Stimulated activated naive CD8-positive, alpha-beta T cell treated with anti-CD3 and anti-CD28 coated beads, Interleukin-15, amount 100 ng/mL, for 72 hours (primary cell): ENCODE measurements at regions not wholly inside any gene's neighbourhood (a gene's known extent, or its start where the extent isn't known, plus 50 kb on each side); places are given as distances from the start of the nearest gene placed in this dataset.
A peak's percentile ranks its signal among the peaks of the same experiment; 100 is the strongest.
"Not testable (repeated sequence)": the region's sequence is repeated elsewhere in the genome, so short reads cannot be mapped to it uniquely, and the experiment has no call there.

Source experiments
- ATAC-seq: fragments of 150-1000 bp; cut with Tn5 transposase; 2 replicates; pipeline ENCODE4 v1.10.0; 2021; ENCODE audit warnings: mild to moderate bottlenecking, moderate library complexity
- DNase-seq, 2 donors: peaks; one replicate each; pipeline ENCODE4 v3.0.0; 2021 to 2022
- H3K27ac Mint-ChIP-seq, 2 donors: one replicate each; pipeline ENCODE4 v1.8.0; 2022; ENCODE audit warnings: mild to moderate bottlenecking in 2 of 2, mixed read lengths in 2 of 2, moderate library complexity in 2 of 2
- H3K27me3 Mint-ChIP-seq: one replicate; pipeline ENCODE4 v1.8.0; 2022; ENCODE audit warnings: mixed read lengths
- H3K4me1 Mint-ChIP-seq: one replicate; pipeline ENCODE4 v1.8.0; 2022; ENCODE audit warnings: mild to moderate bottlenecking, mixed read lengths
- H3K4me3 Mint-ChIP-seq, 2 donors: one replicate each; pipeline ENCODE4 v1.8.0; 2022; ENCODE audit warnings: mild to moderate bottlenecking in 2 of 2, mixed read lengths in 2 of 2, moderate library complexity in 1 of 2
- H3K9me3 Mint-ChIP-seq, 2 donors: one replicate each; pipeline ENCODE4 v1.8.0; 2022; ENCODE audit warnings: mixed read lengths in 2 of 2

DNA sequence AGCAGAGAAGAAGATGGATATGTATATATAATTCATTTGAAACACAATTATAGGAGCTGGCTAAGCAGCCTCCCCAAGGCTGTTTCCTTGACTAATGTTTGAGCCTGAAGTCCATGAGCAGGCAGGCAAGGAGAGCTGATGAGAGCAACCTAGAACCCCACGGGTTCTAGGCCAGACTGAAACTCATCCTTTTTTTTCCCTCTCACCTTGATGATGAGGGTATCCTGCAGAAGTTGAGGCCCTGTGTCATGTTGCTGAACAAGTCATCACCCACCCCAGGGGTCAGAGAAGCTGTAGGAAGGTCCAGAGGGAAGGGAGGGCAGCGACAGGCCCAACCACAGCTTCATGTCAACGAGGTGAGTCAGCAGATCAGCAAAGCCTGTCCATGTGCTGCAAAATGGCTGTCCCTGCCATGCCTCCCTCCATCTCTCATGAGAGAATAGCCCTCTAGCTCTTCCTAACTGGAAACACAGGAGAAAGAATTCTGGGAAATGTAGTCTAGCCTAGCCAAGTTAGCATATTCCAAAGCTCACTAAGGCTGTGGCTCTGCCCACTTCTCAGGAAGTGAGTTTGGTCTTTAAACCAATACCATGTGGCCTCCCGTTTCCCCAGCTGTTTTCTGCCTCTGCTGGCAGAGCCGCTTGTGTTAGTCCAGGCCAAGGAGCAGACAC is 91.3 kb upstream of the DTNBP1 start:
- no peaks in the 10 kb centered on the region for H3K4me1 Mint-ChIP-seq
- DNase-seq (no peak), ATAC-seq (no peak)
- no peak overlapping the region for H3K4me3 Mint-ChIP-seq
- H3K27ac Mint-ChIP-seq: peak overlapping the region in 1 of 2 donors; percentile 73
- no peaks in the 10 kb centered on the region for H3K9me3 Mint-ChIP-seq
- no peaks in the 10 kb centered on the region for H3K27me3 Mint-ChIP-seq

DNA sequence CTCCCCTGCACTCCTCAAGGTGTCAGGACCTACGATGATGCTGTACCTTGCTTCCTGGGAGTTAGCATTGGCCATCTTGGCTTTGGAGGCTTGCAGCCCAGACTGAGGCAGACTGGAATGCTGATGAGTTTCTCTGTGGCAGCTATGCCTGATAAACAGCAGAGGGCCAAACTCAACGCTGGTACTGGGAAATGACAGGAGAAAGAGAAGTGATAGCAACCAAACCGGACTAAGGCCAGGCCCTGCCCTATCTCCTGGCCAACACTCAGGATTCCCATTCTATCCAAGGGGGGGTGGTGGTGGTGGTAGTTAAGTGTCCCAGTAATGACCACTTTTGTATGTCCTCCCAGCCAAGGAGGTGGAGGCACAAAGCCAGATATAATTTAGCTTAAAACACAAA is 90.0 kb upstream of the DTNBP1 start:
- Mint-ChIP-seq H3K4me3 (no peak overlapping the region), H3K4me1 (no peaks in the 10 kb centered on the region), H3K9me3 (no peaks in the 10 kb centered on the region), H3K27me3 (no peaks in the 10 kb centered on the region), H3K27ac (no peak overlapping the region)
- no peak for ATAC-seq
- no peak for DNase-seq

DNA sequence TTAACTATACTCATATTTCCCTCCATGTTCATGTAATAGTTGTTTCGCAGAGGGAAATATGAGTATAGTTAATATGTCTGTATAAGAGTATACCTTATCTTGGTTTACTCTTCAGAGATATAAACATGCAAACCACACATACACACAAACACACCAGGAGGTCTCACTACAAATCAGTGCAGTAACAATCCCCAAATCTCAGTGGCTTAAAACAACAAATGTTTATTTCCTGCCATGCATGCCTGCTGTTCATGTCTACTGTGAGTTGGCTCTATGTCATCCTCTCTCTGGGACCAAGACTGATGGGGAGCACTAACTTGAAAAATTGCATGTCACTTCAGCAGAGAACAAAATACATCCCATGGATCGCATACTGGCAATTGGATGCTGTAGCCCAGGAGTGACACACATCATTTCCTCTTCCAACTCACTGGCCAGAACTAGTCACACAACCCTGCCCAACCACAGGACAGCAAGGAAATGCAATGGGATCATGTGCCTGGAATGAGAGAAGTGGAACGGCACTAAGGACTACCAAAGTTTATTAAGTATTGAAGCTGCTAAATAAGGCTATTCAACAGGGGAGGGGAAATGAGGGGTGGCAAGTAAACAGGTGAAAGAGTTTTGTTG is 89.0 kb upstream of the DTNBP1 start:
- DNase-seq (no peak), ATAC-seq (no peak)
- Mint-ChIP-seq H3K27me3 (no peaks in the 10 kb centered on the region), H3K27ac (peak overlapping the region in 1 of 2 donors; percentile 27), H3K9me3 (no peaks in the 10 kb centered on the region), H3K4me1 (no peaks in the 10 kb centered on the region), H3K4me3 (no peak overlapping the region)

DNA sequence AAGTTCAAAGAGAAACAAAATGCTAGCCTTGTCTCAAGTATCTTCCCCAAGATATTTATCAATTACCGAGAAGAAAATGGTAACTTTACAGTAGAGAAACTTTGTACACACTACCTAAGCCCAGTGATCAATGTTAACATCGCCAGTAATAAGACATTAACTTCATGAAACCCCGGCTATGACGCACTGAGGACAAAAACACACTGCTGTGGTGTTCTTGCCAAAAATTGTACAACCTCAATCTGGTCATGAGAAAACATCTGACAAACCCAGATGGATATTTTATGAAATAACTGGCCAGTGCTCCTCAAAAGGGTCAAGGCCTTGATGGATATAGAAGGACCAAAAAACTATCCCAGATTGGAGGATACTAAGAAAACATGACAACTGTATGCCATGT is 85.5 kb upstream of the DTNBP1 start:
- no peak overlapping the region for H3K4me3 Mint-ChIP-seq
- peaks cover 0 to 4% of the 10 kb centered on the region in 2 donors for H3K9me3 Mint-ChIP-seq
- H3K27me3 Mint-ChIP-seq: peaks cover 5% of the 10 kb centered on the region
- ATAC-seq (no peak), DNase-seq (no peak)
- H3K4me1 Mint-ChIP-seq: no peaks in the 10 kb centered on the region
- H3K27ac Mint-ChIP-seq: no peak overlapping the region

DNA sequence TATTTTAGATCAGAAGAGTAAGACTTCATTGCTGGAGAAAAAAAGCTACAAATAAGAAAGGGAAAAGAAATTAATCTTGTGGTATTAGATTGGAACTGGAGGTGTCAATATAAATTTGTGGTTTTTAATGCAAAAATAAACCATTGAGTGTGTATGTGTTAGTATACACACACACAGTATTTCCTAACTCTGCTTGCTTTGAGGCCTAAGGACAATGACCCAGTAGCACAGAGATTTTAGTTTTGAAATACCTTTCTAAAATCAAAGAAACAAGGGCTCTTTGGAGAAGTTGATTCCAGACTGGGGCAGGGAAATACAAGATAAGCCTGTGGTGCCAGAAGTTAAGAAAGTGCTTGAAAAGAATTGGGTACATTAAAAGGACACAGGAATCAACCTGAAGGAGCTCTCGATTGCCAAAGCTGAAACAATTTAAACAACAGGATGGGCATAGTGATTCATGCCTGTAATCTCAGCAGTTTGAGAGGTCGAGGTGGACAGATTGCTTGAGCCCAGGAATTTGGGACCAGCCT is 84.6 kb upstream of the DTNBP1 start:
- H3K4me1 Mint-ChIP-seq: no peaks in the 10 kb centered on the region
- ATAC-seq: no peak
- DNase-seq: no peak
- no peak overlapping the region for H3K27ac Mint-ChIP-seq
- no peak overlapping the region for H3K4me3 Mint-ChIP-seq
- H3K27me3 Mint-ChIP-seq: peaks cover 9% of the 10 kb centered on the region
- peaks cover 0 to 4% of the 10 kb centered on the region in 2 donors for H3K9me3 Mint-ChIP-seq

DNA sequence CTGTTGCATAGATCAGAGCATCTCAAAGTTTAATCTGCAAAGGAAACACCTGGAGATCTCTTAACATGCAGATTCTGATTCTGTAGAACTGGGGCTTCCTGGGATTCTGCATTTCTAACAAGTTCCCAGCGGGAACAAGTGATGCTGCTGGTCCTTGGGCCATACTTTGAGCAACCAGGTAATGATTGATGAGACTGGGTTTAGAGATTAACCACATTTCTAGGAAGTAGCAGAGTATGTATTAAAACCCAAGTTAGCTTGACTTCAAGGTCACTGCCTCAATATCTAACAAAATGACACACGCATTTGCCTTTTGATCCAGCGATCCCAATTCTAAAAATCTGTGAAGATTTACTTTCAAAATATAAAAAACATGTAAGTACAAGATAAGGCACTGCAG is 83.0 kb upstream of the DTNBP1 start:
- Mint-ChIP-seq H3K9me3 (peaks cover 0 to 4% of the 10 kb centered on the region in 2 donors), H3K4me3 (no peak overlapping the region), H3K4me1 (no peaks in the 10 kb centered on the region), H3K27me3 (peaks cover 9% of the 10 kb centered on the region), H3K27ac (no peak overlapping the region)
- no peak for ATAC-seq
- DNase-seq: no peak

DNA sequence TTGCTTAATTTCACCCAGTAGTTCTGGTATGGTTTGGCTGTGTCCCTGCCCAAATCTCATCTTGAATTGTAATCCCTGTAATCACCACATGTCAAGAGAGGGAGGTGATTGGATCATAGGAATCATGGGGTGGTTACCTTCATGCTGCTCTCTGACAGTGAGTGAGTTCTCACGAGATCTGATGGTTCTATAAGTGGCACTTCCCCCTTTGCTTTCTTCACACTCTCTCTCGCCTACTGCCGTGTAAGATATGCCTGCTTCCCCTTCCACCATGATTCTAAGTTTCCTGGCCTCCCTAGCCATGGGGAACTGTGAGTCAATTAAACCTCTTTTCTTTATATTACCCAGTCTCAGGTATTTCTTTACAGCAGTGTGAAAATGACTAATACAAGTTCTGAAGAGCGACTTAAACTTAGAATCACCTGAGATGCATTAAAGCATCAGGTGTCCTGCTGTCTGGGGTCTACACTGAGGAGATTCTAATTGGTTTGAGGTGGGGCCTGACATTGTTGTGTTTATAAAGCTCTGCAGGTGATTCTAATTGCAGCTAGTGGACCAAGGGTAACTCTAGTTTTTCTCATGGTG is 82.1 kb upstream of the DTNBP1 start:
- H3K27ac Mint-ChIP-seq: peak overlapping the region in 1 of 2 donors; percentile 80

DNA sequence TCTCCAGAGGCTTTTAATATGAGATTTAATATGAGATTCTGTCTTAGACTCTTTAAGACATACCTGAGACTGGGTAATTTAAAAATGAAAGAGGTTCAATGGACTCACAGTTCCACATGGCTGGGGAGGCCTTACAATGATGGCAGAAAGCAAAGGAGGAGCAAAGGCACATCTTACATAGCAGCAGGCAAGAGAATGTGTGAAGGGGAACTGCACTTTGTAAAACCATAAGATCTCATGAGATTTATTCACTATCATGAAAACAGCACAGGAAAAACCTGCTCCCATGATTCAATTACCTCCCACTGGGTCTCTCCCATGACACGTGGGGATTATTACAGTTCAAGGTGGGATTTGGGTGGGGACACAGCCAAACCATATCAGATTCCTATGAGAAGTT is 79.2 kb upstream of the DTNBP1 start:
- not testable (repeated sequence) for DNase-seq, H3K27ac Mint-ChIP-seq, ATAC-seq, H3K4me3 Mint-ChIP-seq, H3K4me1 Mint-ChIP-seq, H3K9me3 Mint-ChIP-seq, H3K27me3 Mint-ChIP-seq

More for the DNA sequence above, 82.1 kb upstream of the DTNBP1 start:
- Mint-ChIP-seq H3K27me3 (peaks cover 9% of the 10 kb centered on the region), H3K4me3 (no peak overlapping the region), H3K4me1 (no peaks in the 10 kb centered on the region), H3K9me3 (peaks cover 0 to 4% of the 10 kb centered on the region in 2 donors)
- ATAC-seq: no peak
- no peak for DNase-seq

DNA sequence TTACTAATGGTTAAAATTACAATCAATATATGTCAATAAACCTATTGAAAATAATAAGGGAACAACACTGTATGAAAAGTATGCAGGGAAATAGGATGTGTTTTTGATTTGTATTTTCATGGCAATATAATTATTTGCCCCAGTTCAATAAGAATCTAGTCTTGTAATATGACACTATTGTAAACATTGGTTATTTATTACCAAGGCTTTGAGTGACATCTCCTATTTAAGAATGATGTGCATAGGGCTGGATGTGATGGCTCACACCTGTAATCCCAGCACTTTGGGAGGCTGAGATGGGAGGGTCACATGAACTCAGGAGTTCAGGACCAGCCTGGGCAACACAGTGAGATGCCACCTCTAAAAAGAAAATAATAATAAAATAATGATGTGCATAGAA is 78.6 kb upstream of the DTNBP1 start:
- no peak for DNase-seq
- H3K27me3 Mint-ChIP-seq: peaks cover 9% of the 10 kb centered on the region
- H3K4me3 Mint-ChIP-seq: no peak overlapping the region
- H3K27ac Mint-ChIP-seq: no peak overlapping the region
- peaks cover 2% of the 10 kb centered on the region for H3K4me1 Mint-ChIP-seq
- no peak for ATAC-seq
- peaks cover 8 to 9% of the 10 kb centered on the region in 2 donors for H3K9me3 Mint-ChIP-seq

DNA sequence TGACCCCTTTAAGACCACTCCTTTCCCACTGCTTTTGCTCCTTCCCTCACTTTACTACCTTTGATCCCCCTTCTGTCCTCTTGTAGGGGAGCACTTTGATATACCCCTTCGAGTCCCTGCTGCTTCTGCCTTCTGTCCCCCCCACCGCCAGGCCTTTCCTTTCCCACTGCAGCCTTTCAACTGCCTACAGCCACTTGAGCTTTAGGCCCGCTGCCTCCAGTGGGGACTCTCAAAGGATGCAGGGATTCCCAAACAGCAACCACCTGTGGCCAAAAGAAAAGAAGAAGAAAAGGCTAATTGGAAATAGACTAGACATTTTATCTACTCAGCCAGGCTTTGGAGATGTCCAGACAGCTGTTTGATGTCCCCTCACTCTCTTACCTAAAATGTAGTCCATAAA is 77.0 kb upstream of the DTNBP1 start:
- H3K9me3 Mint-ChIP-seq: peaks cover 6 to 9% of the 10 kb centered on the region in 2 donors
- DNase-seq: no peak

DNA sequence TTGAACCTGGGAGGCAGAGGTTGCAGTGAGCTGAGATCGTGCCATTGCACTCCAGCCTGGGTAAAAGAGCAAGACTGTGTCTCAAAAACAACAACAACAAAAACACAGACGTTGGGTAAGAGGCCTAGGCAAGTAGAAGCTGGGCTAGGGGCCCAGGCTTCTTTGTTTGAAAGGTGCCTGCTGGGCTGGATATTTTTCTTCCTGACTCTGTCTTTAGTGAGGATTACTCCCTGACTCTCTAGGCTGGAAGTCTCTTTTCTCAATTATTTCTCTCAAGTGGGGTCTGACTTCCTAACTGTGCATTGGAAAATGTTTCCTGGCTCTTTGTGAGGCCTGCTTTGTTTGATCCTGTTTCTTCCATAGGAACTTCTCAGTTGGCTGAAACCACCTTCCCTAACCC is 76.5 kb upstream of the DTNBP1 start:
- ATAC-seq: no peak
- peaks cover 9% of the 10 kb centered on the region for H3K27me3 Mint-ChIP-seq

More for the DNA sequence above, 77.0 kb upstream of the DTNBP1 start:
- Mint-ChIP-seq H3K27ac (no peak overlapping the region), H3K27me3 (peaks cover 9% of the 10 kb centered on the region), H3K4me1 (peaks cover 18% of the 10 kb centered on the region), H3K4me3 (no peak overlapping the region)
- ATAC-seq: no peak

DNA sequence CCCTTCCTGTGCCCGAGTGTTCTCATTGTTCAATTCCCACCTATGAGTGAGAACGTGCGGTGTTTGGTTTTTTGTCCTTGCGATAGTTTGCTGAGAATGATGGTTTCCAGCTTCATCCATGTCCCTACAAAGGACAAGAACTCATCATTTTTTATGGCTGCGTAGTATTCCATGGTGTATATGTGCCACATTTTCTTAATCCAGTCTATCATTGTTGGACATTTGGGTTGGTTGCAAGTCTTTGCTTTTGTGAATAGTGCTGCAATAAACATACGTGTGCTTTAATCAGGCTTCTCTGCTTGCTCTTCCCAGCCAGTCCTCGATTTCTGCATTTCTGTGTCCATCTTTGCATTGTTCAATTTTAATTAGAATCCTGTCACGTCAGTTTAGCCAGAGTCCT is 75.4 kb upstream of the DTNBP1 start:
- H3K9me3 Mint-ChIP-seq, DNase-seq, H3K27me3 Mint-ChIP-seq, H3K4me3 Mint-ChIP-seq, ATAC-seq: not testable (repeated sequence)
- peak overlapping the region in 1 of 2 donors; percentile 85 for H3K27ac Mint-ChIP-seq
- H3K4me1 Mint-ChIP-seq: peaks cover 34% of the 10 kb centered on the region

More for the DNA sequence above, 76.5 kb upstream of the DTNBP1 start:
- Mint-ChIP-seq H3K4me3 (no peak overlapping the region), H3K4me1 (peaks cover 23% of the 10 kb centered on the region), H3K9me3 (peaks cover 4 to 9% of the 10 kb centered on the region in 2 donors), H3K27ac (peak overlapping the region in 1 of 2 donors; percentile 35)
- no peak for DNase-seq

DNA sequence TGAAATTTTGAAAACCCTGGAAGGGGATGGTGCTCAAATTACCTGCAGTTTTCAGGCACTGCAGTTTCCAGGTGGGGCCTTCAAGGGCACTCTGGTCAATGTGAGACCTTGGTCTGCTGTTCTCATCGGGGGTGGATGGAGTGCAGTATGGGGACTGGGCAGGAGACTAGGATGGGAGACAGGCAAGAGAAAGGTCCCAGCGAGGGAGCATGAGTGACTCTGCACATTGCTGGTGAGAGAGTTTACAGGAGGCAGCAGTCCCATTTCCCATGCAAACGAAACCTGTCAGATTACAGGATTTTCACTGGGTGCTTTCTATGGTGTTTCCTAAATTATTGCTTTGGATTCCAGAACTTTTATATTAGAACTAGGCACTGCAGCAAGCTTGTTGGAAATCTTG is 73.5 kb upstream of the DTNBP1 start:
- peak overlapping the region; percentile 21 to 77 for H3K27ac Mint-ChIP-seq
- no peak for DNase-seq
- peak overlapping the region in 1 of 2 donors; percentile 24 for H3K4me3 Mint-ChIP-seq
- H3K4me1 Mint-ChIP-seq: peaks cover 50% of the 10 kb centered on the region
- peaks cover 4 to 9% of the 10 kb centered on the region in 2 donors for H3K9me3 Mint-ChIP-seq
- H3K27me3 Mint-ChIP-seq: peaks cover 3% of the 10 kb centered on the region
- no peak for ATAC-seq

DNA sequence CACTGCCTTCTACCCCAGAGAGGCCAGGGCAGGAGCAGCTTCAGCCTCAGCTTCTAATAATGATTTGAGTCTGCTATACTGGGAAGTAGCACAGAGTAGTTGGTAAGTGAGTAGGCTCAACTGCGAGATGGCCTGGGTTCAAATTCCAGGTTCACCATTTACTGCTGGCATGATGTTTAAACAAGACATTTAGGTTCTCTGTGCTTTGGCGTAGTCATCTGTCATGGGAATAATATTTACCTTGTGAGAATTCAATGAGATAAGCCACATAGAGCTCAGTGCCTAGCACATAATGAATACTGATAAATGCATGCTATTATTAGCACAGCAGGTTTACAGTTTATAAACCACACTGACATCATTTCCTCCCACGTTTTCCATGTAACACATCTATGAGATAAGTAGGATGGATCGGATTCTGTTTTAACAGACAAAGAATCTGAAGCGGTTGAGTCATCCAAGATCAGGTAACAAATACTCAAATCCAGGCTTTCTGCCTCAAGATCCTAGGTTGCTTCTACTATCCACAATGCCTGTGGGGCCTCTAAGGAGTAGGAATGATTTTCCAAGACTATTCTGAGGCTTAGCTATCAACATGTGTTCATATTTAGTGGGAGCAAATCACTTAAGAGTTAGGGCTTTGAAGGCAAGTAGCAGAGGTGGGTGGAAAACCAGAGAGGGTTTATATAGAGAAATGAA is 72.9 kb upstream of the DTNBP1 start:
- Mint-ChIP-seq H3K4me3 (peak overlapping the region in 1 of 2 donors; percentile 31), H3K27me3 (peaks cover 9% of the 10 kb centered on the region), H3K4me1 (peaks cover 50% of the 10 kb centered on the region), H3K27ac (peak overlapping the region in 1 of 2 donors; percentile 77), H3K9me3 (peaks cover 4 to 9% of the 10 kb centered on the region in 2 donors)
- ATAC-seq: peak; percentile 66
- DNase-seq: no peak

DNA sequence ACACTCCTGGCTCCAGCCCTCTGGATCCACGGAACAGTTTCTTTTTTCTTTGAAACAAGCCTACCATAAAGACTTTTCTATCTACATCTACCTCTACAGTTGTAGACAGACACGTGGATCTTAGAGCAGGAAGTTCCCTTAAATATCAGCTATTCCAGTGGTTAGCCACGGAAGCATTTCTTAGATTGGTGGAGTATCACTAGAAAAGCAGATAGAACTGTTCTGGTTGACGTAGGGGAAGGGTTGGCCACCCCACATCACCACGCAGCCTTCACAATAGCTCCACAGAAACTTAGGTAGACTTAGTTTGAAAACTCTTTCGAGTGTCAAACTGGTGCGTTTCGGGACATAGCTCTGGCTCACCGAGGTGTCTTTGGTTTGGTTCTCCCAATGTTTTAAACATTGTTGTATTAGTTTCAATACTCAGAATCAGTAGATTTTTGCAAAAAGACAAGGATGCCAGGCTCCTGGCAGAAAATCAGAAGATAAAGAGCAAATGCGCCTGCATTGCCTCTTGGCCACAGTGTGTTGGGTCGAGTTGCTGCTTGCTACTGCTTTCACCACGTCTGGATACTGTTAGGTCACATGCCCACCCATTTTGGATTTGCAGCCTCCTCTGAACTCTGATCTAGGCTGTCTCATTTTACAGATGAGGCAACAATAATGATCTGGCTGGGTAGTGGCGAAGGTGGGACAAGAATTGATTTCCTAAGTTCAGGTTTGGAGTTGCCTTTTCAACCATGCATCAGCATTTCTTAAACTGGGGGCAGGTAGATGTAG is 71.5 kb upstream of the DTNBP1 start:
- no peak overlapping the region for H3K4me3 Mint-ChIP-seq
- no peak overlapping the region for H3K27ac Mint-ChIP-seq
- H3K4me1 Mint-ChIP-seq: peaks cover 50% of the 10 kb centered on the region
- H3K9me3 Mint-ChIP-seq: peaks cover 4 to 9% of the 10 kb centered on the region in 2 donors
- DNase-seq: no peak
- peaks cover 12% of the 10 kb centered on the region for H3K27me3 Mint-ChIP-seq
- no peak for ATAC-seq
